Esophagus muscularis mucosa (tissue), 4 donors: ENCODE measurements at regions not wholly inside any gene's neighbourhood (a gene's known extent, or its start where the extent isn't known, plus 50 kb on each side); places are given as distances from the start of the nearest gene placed in this dataset.

Source experiments
- DNase-seq: peaks from one replicate; pipeline ENCODE4 v3.0.0-alpha.2; 2017; ENCODE audit errors: extremely low spot score
- H3K27ac ChIP-seq, 4 donors: fragments of 200-600 bp; sonication (generic); replicated peaks in 1 of 4; 1 replicate in 3 of 4; 2 replicates in 1 of 4; pipeline ENCODE4 v1.5.1; 2016 to 2019; ENCODE audit warnings: mild to moderate bottlenecking in 1 of 4
- H3K27me3 ChIP-seq, 4 donors: fragments of 200-600 bp; sonication (generic); one replicate each; pipeline versions ENCODE4 v1.5.1 to v1.6.0; 2016 to 2019
- H3K36me3 ChIP-seq, 4 donors: fragments of 200-600 bp; sonication (generic); one replicate each; pipeline ENCODE4 v1.5.1; 2016 to 2019
- H3K4me1 ChIP-seq, 4 donors: fragments of 200-600 bp; sonication (generic); one replicate each; pipeline ENCODE4 v1.5.1; 2016 to 2019
- H3K4me3 ChIP-seq, 4 donors: fragments of 200-600 bp; sonication (generic); 1 replicate in 2 of 4; 2 replicates in 2 of 4; pipeline ENCODE4 v1.5.1; 2016 to 2019; ENCODE audit warnings: mild to moderate bottlenecking in 4 of 4, moderate library complexity in 1 of 4
- H3K9me3 ChIP-seq, 4 donors: fragments of 200-600 bp; sonication (generic); 1 replicate in 3 of 4; 2 replicates in 1 of 4; pipeline ENCODE4 v1.5.1; 2016 to 2019
- EP300 ChIP-seq: sonication (generic); formaldehyde crosslinking; IDR thresholded peaks from one replicate; pipeline ENCODE4 v1.6.1; 2017; ENCODE audit warnings: antibody characterized with exemption
- POLR2A ChIP-seq: fragments of 450-650 bp; IDR thresholded peaks from one replicate; pipeline ENCODE4 v1.6.1; 2017; ENCODE audit warnings: antibody characterized with exemption, moderate library complexity, mild to moderate bottlenecking, low read depth
- POLR2AphosphoS5 ChIP-seq, 2 donors: sonication (generic); formaldehyde crosslinking; IDR thresholded peaks; one replicate each; pipeline ENCODE4 v1.6.1; 2017; ENCODE audit warnings: antibody characterized with exemption in 2 of 2
- WGBS: methylation state at CpG from one replicate; pipeline ENCODE4 v1.1.5; 2018; 5-methylcytosine and 5-hydroxymethylcytosine counted together
- intact Hi-C: fragments of 100-400 bp; cut with DNase I; formaldehyde crosslinking; loops from one replicate; pipeline ENCODE4 v1.15.1; 2023
- TF ChIP-seq, protein P1 (sequence below), 3 experiments: fragments of 200-600 bp in 2 of 3; fragments of 450-650 bp in 1 of 3; sonication (generic) in 2 of 3; IDR thresholded peaks; one replicate each; pipeline ENCODE4 v1.5.1; 2017 to 2019; ENCODE audit warnings: antibody characterized with exemption in 3 of 3, mild to moderate bottlenecking in 2 of 3, moderate library complexity in 1 of 3

DNA sequence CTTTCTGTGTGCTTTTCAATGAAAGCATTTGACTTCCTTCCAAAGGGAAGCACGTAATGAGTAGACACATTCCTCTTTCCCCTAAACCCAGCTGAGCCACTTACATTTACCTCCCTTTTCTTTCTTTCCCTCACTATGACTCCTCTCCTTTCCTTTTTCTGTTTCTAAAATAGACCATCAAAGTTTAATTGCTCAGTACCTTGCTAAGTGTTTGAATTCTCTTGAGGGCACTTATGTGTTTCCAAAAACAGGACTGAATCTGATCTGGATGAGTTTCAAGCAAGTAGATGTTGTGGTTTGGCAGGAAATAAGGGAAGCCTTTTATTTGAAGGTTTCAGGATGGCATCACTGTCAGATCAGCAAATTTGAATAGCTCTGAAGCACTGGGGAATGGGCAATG lies 396.2 kb downstream of the REEP3 start:
- H3K36me3 ChIP-seq: no peaks in the 10 kb centered on the region
- no peaks in the 10 kb centered on the region for H3K4me1 ChIP-seq
- intact Hi-C loops: no loop called here
- whole genome bisulfite sequencing: 32% methylated on average over 1 of the region's 1 CpG
- H3K27me3 ChIP-seq: no peaks in the 10 kb centered on the region
- no peak overlapping the region for H3K27ac ChIP-seq
- no peak for DNase-seq
- H3K4me3 ChIP-seq: no peak overlapping the region
- no peaks in the 10 kb centered on the region for H3K9me3 ChIP-seq
- TF ChIP-seq EP300 (no peak), POLR2A (no peak), POLR2AphosphoS5 (IDR thresholded peaks at IDR 0.05) (no peak)
- TF ChIP-seq, protein P1, sequence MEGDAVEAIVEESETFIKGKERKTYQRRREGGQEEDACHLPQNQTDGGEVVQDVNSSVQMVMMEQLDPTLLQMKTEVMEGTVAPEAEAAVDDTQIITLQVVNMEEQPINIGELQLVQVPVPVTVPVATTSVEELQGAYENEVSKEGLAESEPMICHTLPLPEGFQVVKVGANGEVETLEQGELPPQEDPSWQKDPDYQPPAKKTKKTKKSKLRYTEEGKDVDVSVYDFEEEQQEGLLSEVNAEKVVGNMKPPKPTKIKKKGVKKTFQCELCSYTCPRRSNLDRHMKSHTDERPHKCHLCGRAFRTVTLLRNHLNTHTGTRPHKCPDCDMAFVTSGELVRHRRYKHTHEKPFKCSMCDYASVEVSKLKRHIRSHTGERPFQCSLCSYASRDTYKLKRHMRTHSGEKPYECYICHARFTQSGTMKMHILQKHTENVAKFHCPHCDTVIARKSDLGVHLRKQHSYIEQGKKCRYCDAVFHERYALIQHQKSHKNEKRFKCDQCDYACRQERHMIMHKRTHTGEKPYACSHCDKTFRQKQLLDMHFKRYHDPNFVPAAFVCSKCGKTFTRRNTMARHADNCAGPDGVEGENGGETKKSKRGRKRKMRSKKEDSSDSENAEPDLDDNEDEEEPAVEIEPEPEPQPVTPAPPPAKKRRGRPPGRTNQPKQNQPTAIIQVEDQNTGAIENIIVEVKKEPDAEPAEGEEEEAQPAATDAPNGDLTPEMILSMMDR (IDR thresholded peaks at IDR 0.05): no peak

DNA sequence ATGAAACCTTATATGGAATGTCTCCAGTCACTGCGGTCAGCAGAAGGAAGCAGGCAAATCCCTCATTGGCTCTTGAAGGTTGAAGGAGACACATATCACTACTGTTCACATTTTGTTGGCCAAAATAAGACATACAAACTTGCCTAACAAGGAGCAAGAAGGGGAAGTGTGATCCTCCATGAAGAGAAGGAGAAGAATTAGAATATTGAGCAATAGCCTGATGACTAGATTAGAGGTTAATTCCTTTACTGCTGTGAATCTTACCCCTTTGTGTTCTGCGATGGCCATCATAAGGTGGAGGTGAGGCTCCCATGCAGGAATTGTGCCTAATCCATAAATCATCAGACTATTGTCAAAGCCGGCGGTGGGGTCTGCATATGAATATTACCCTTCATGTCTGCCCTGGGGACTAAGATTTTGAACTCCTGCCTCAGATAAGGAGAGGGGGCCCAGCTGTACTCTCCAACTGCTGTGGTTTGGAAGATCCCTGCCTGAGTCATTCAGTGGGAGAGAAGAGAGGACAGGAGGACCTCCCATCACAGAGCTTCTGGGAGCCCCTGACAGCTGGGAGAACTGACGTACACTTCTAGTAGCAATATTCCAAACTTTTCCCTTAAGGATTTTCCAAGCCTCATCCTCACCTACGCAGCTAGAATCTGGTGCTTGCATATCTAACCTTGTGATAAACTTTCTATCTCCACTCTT lies 398.5 kb downstream of the REEP3 start:
- no peaks in the 10 kb centered on the region for H3K27me3 ChIP-seq
- DNase-seq: no peak
- intact Hi-C loops: no loop called here
- H3K9me3 ChIP-seq: no peaks in the 10 kb centered on the region
- no peaks in the 10 kb centered on the region for H3K36me3 ChIP-seq
- TF ChIP-seq POLR2AphosphoS5 (IDR thresholded peaks at IDR 0.05) (no peak), POLR2A (no peak), EP300 (no peak)
- H3K4me1 ChIP-seq: no peaks in the 10 kb centered on the region
- H3K4me3 ChIP-seq: no peak overlapping the region
- WGBS: 87% methylated on average over 5 of the region's 6 CpGs
- no peak overlapping the region for H3K27ac ChIP-seq

DNA sequence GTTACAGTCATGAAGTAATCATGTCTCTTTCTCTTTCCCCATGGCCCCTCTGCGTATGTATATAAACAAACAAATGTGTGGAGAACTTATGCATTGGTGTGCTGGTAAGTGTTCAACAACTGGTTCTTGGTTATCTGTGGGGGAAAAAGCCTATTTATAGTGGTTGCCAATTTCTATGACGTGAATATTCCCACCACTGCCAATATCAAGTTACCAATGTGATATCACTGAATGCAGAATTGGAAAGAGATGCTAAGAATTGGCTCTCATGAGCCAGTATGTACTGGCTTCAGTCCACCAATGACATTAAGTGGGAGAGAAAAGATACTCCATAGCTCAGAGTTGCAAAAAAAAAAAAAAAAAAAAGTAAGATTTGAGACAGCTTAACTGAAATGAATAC lies 399.7 kb downstream of the REEP3 start:
- H3K4me1 ChIP-seq: no peaks in the 10 kb centered on the region
- no peak overlapping the region for H3K27ac ChIP-seq
- TF ChIP-seq POLR2A: no peak
- TF ChIP-seq EP300: no peak
- no peak for TF ChIP-seq POLR2AphosphoS5 (IDR thresholded peaks at IDR 0.05)
- TF ChIP-seq, protein P1 (IDR thresholded peaks at IDR 0.05): no peak
- intact Hi-C loops: no loop called here
- 71% methylated on average over 2 of the region's 2 CpGs for WGBS
- H3K27me3 ChIP-seq: no peaks in the 10 kb centered on the region
- H3K4me3 ChIP-seq: no peak overlapping the region
- no peak for DNase-seq
- H3K9me3 ChIP-seq: no peaks in the 10 kb centered on the region
- no peaks in the 10 kb centered on the region for H3K36me3 ChIP-seq

DNA sequence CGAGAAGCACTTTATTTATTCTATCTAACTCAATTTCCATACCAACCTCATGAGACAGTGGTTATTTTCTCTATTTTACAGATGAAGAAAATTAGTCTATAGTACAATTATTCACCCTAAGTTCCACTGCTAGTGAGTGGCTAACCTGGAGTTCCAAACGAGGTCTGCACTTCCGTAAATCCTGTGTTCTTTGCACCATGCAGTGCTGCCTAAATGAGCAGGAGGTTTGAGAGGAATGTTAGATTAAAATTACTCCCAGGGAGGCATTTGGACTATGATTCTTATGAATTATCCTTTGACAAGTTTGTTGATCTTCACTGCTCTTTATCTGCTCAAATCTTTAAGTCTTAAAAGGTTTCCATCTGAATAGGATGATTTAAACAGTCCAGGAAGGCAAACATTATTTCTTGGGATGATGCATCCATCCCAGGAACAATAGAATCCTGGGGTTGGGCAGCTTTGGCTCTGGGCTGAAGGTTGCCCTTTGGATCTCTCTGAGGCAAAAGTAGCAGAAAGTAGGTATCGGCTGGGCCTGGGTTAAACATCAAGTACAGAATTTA lies 400.8 kb downstream of the REEP3 start:
- H3K4me3 ChIP-seq: no peak overlapping the region
- intact Hi-C loops: no loop called here
- H3K4me1 ChIP-seq: no peaks in the 10 kb centered on the region
- TF ChIP-seq, protein P1 (IDR thresholded peaks at IDR 0.05): no peak
- TF ChIP-seq POLR2AphosphoS5 (IDR thresholded peaks at IDR 0.05): no peak
- no peak for TF ChIP-seq POLR2A
- TF ChIP-seq EP300: no peak
- no peaks in the 10 kb centered on the region for H3K9me3 ChIP-seq
- no peak for DNase-seq
- no peaks in the 10 kb centered on the region for H3K27me3 ChIP-seq
- 68% methylated on average over 4 of the region's 4 CpGs for WGBS
- H3K27ac ChIP-seq: no peak overlapping the region
- no peaks in the 10 kb centered on the region for H3K36me3 ChIP-seq

DNA sequence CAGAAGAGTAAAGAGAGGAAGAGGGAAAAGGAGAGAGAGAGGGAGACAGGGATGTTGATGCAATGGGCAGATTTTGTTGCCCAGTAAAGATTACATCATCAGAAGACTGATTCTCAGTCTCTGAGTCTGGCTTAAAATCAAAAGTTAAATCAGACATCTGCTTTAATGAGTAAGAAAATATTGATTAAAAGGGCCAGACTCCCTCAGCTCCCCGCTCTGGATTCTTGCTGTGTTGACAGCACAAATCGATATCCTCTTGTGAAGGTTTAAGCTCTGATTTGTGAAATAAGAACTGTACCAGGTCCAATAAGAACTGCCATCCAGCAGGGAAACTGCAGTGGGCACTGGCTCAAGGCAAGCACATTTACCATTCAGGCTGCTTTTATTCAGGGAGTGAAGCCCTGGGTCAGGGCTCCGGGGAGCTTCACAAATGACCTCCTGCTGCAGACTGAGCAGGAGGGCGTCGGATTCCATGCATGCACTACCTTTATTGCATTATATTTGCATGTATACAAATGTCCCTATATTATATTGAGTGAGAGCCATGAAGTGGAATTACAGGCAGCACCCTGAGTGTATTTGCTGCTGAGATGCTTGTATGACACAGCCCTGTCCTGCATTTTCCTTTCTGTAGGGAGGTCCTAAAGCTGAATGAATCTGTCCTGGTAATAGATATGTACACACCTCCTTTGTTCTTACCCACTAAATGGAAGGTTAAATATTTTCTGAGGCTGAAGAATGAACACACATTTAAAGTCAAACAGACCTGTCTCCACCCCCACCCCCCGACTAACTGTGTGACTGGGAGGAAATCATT lies 401.5 kb downstream of the REEP3 start:
- H3K27ac ChIP-seq: no peak overlapping the region
- H3K9me3 ChIP-seq: no peaks in the 10 kb centered on the region
- TF ChIP-seq, protein P1 (IDR thresholded peaks at IDR 0.05): no peak
- TF ChIP-seq POLR2AphosphoS5 (IDR thresholded peaks at IDR 0.05) (no peak), POLR2A (no peak), EP300 (no peak)
- H3K4me3 ChIP-seq: no peak overlapping the region
- intact Hi-C loops: no loop called here
- no peaks in the 10 kb centered on the region for H3K36me3 ChIP-seq
- no peak for DNase-seq
- WGBS: 62% methylated on average over 6 of the region's 6 CpGs
- H3K27me3 ChIP-seq: no peaks in the 10 kb centered on the region
- H3K4me1 ChIP-seq: no peaks in the 10 kb centered on the region
